Endothelial cell of hepatic sinusoid (primary cell): ENCODE measurements at regions not wholly inside any gene's neighbourhood (a gene's known extent, or its start where the extent isn't known, plus 50 kb on each side); places are given as distances from the start of the nearest gene placed in this dataset.

Experiments used
- in situ Hi-C: cut with HindIII; loops from 2 replicates; pipeline ENCODE4 v1.10.0; 2017; ENCODE audit warnings: low sequenced_read_pairs

DNA sequence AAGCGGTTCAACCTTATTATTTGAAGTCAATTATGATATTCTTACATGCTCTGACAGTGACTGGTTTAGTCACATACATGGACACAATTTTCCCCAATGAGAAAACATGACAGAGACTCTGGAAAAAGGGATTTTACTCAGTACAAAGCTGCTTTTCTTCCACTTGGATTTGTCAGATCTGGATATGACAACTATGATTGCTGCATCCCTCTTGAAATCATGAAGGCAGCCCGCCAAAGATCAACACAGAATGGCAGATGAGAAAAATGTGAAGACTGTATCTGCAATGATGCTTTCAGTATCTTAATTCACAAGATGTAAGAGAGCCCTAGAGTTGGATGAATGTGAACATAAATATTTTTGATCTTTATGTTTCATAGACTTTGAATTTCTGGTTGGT is 439.6 kb downstream of the CDH8 start:
- in situ Hi-C loops, result no loop called here

DNA sequence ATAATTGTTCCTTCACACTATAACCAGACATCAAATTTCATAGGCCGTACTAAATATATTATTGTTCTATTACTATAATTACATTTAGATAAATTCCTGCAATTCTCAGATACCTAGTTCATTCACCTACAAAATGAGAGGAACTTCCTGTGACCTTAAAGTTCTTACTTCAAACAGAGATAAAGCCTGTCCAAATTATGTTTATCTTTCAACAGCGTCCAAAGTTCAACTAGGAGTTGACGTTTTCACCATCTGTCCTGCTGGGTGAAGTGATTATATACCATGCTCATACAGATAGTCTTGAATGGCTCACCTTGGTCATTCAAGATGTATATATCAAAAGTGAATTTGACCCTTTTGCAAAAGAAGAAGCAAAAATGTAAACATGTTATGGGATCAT is 440.6 kb downstream of the CDH8 start:
- in situ Hi-C loops, result no loop called here

DNA sequence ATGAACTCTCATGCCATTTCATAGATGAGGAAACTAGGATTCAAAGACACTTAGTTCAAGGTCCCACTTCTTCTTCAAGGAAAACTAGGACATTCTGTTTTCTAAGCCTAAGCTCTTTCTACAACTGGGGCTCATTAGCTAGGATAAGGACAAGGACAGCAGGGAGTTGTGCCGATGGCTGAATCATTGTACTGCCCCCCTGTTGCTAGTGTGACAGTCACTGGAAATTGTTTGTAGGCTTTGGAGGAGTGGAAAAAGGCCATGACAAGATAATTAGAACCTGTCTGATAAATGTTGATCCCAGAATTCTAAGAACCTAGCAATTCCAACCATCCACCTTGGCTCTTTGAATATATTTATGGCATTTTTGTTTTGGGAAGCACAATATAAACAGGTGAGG is 445.7 kb downstream of the CDH8 start:
- in situ Hi-C loops, result no loop called here

DNA sequence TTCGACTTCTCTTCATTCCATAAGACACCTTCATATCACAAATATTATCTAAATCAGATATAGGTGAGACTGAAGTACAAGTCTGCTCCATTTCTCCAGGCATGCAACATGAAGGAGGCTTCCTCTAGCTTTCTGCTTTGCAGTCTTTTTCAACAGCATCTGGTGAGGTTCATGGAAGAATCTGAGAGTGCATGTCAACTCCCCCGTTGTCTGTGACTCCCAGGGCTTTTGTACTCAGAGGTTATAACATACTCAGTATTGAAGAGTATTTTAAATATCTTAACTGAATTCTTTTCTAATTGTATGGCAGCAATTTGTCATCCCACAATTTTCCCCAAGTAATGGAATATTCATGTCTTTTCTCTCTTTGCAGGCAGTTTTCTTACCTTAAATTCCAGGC is 448.7 kb downstream of the CDH8 start:
- in situ Hi-C loops, result no loop called here

DNA sequence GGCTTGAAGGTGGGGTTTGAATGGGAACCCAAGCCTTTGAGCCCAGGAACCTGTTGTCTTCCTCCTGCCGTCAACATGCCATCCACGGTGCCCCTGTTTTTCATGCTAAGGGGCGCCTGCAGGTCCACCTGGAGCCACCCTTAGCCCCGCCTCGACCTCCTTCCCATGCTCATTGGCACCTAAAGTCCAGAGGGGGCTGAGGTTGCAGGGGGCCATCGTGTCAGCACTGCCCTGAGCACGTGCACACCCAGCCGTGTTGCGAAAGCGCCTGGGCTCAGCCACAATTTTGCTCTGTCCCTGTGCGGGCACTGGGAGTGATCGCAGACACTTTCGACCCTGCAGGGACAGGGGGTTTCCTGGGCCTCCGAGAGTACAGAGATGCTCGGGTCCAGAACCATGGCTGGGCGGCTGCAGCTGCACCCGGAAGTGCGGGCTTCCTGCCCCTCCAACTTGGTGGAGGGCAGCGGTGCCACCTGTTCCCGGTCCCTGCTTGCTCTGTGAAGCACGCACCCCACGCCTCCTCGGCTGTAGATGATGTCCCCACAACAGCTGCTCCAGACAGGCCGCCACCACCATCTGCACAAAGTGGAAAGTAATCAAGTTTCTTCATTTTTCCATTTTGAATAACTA is 454.7 kb downstream of the CDH8 start:
- in situ Hi-C loops, result no loop called here

DNA sequence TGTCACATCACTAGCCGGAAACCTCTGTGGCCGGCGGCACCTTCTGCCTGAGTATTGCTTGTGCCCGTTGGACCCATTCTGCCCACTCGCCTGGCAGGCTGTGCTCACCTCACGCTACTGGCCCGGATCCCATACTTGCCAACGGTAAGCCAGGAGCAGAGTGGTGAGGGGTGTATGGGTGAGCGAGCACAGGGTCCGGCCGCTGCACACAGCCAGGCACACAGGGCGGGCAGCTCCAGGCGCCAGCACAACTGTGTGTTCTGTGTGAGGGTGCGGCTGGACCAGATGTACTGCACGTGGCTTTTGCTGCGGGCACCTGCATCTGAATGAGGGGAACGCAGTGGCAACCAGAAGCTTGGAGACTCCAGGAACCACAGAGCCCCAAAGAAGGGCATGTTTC is 455.7 kb downstream of the CDH8 start:
- in situ Hi-C loops, result no loop called here

DNA sequence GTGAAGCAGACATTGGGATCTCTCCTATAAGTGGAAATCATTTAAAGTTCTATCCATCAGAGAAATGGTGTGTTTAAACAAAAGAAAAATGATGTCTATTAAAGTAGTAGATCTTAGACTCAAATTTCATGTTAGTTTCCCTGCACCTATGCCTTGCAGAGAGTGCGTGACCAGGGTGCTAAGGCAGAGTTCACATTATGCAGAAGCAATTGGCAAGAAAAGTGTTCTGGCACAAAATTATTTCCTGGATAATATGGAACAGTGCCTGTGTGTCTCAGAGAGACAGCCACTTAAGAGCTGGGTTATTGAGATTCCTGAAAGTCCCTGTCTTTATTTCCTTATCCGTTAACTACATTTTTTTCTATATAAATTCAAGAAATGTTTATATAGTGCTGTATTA is 457.0 kb downstream of the CDH8 start:
- in situ Hi-C loops, result no loop called here

DNA sequence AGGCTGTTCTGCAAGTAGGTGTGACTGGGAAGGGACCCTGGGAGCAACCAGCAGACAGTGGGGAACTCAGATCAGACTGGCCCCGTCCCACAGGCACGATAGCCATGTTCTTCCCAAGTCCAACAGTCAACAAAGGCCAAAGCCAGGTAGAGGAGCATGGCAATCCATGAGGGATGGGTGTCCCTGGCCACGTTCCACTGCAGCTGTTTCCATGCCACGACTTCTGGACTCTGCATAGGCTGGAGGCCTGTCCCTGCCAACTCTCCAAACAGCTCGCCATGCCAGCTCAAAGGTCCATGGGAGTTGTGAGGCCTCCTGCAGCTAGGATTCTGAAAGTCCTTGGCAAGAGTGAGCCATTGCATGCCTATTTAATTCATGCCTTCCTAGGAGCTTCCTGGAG is 459.8 kb downstream of the CDH8 start:
- in situ Hi-C loops, result no loop called here

DNA sequence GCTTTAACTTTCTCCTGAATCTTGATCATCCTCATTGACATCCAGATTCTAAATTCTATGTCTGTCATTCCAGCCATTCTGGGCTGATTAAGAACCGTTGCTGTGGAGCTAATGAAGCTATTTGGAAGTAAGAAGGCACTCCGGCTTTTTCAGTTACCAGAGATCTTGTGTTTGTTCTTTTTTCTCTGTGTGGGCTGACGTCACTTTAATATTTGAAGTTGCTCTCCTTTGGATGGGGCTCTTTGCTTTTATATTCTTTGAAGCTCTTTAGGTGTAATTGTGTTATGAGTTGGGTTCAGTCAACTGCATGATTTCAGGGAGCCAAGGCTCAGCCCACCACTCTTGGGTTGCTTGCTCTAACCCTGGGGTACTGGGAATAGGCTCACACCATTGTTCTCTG is 460.6 kb downstream of the CDH8 start:
- in situ Hi-C loops, result no loop called here

DNA sequence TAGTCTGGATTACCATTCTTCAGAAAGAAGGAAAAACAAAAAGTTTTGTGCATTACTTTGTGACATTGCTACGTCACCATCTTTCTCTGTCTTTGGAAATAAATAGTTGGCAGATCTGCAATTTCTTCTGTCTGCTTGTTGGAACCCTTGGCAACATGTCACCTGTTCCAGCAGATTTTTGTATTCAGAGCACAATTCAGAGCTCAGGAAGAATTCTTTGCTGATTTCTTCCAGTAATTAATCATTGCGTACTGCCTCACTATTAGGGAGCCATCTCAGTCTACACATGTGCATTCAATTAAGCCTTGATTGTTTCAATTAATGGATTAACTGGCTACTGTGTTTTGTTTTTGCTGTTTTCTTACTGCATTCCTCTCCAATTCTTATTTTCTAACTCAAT is 467.2 kb downstream of the CDH8 start:
- in situ Hi-C loops, result no loop called here

DNA sequence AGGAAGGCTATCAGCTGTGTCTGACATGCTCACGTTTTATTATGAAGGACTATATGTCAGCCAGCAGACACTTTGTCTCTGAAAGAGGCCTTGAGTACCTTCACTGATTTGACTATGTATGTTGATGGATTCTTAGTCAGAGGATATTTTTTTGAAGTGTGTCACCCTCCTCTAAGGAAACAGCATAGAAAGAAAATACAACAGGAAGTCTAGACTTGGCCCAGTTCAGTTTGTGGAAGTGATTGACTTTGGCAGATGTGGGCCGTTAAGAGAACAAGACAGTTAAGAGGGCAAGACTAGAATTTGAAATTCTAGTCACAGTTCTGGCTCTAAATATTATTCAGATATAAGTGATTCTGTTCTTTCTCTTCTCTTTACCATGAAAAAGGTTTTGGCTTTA is 471.5 kb downstream of the CDH8 start:
- in situ Hi-C loops, result no loop called here

DNA sequence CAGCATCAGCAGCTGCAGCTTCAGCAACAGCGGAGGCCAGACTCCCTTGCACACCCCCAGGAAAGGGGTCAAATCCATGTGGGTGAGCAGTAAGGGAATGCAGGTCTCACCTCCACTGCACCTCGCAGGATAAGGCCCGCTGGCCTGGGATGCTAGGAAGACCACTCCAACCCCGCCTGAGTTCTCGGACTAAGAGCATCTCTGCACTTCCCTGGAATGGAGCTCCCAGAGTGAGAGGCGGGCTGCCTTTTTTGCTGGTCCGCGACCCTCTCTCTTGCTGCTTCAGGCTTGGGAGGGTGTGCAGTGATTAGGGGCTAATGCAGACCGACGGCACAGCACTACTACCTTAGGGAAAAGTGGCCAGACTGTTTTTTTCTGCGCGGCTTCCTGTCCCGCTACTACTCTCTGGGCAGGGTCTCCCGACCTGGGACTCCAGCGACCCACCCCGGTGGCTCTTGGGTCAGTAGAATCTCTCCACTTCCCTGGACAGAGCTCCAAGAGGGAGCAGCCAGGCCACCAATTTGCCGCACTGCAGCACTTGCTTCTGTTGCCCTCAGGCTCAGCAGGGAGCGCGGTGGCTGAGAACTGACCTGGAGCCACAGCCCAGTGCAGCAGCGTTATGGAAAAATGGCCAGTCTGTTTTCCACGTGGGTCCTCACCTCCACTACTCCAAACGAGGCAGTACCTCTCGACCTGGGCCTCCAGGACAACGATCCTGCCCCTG is 480.4 kb downstream of the CDH8 start:
- in situ Hi-C loops, result no loop called here

DNA sequence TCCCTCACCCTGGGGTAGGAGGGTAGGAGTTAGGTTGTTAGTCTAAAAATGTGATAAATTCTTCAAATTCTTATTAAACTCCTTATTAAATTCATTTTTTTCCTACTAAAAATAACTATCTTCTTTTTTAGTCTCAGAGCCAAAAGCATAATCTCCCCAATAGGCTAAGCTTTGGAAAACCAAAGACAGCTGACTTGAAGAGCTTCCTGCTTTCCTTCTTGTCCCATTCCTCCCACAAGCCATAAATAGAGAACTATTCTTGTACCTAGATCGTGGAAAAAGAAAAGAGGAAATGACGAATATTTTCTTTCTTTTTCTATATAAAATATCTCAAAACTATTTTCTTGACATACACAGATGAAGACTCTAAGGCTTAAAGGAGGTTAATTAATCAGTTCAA is 486.9 kb downstream of the CDH8 start:
- in situ Hi-C loops, result loop anchor here (5.0 kb wide), 1 partner anchor 37 kb away; no protein-coding TSS in a partner anchor

DNA sequence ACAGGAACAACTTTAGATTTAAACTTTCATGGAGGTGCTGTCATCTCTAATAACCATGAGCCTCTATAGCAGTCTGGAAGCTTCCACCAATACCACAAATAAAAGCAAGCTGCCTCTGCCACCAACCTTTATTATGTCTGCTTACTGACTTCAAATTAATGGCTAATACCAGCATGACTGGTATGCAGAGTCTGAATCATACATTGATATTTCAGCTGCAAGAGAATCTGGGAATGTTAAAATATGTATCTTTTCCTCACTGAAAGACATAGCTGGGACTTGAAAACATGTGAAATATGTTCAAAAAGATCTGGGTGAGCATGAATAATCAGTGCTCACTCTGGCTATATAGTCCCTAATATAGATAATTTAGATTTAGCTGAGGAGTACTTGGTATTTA is 488.6 kb downstream of the CDH8 start:
- in situ Hi-C loops, result loop anchor here (5.0 kb wide), 1 partner anchor 35 kb away; no protein-coding TSS in a partner anchor

DNA sequence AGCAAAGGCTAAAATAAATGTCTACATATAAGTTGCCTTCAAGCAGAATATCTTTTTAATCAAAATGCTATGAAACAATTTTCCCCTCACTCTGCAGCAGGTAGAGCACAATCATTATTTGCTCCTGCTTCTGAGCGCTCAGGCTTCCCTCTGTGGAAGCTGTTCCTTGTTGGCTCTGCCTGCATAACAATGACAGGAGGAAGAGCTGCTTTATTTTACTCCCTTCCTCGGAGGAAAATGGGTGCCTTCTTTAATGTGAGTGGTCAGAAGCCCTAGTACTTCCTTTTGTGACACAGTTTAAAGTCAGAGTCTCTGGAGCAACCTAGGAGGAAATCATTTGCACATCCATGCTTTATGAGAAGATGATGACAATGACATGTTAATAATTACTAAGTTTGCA is 492.1 kb downstream of the CDH8 start:
- in situ Hi-C loops, result no loop called here

DNA sequence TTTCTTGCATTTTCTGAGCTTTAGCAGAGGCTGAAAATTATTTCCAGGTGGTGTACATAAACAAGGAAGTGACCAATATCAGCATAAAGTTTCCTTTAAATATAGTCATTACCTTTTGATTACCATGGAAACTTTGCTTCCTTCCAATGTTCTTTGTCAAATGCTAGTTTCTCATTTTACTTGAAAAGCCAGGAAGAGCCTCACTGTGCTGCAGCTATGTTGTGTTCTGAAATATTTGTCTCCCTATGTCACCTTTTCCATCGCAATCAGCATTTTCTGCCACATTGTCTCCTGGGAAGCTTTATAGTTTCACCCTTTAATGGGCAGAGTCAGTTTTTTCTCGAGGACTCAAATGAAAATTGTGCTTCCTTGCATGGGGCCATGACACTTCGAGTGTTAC is 496.0 kb downstream of the CDH8 start:
- in situ Hi-C loops, result no loop called here

DNA sequence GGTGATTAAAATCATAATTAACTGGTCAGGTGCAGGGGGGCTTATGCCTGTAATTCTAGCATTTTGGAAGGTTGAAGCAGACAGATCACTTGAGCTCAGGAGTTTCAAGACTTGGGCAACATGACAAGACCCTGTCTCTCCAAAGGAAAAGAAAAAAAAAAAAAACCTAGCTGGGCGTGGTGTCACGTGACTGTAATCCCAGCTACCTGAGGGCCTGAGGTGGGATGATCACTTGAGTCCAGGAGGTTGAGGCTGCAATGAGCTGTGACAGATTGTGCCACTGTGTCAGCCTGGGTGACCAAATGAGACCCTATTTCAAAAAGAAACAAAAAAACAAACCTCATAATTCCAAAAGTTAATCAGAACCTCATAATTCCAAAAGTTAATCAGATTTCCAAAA is 505.5 kb downstream of the CDH8 start:
- in situ Hi-C loops, result loop anchor here (5.0 kb wide), 1 partner anchor 63 kb away; no protein-coding TSS in a partner anchor

DNA sequence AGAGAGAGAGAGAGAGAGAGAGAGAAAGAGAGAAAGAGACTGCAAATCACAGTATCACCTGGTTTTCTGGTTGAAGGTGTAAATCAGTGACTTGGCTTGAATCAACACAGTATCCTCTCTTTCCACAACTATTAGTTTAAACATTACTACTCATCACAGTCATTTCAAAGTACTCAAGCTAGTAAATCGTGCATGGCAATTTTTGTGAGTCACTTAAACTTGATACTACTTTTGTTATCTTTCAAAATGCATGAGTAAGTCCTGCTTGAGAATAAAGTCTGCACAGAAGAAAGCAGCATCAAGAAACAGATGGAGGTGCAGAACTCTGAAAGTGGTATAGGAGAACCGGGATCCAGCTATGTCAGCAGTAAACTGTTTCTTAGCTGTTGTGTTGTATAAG is 535.4 kb downstream of the CDH8 start:
- in situ Hi-C loops, result no loop called here

DNA sequence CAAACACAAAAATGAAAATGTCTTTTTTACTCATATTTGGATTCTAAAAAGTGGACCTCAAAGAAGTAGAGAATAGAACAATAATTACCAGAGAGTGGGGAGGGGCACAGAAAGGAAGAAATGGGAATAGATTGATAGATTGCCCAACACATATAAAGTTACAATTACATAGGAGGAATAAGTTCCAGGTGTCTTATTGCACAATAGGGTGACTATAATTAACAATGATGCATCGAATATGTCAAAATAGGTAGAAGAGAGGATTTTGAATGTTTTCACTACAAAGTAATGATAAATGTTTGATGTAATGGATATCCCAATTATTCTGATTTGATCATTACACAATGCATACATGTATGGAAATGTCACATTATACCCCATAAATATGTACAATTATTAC is 556.0 kb downstream of the CDH8 start:
- in situ Hi-C loops, result no loop called here

DNA sequence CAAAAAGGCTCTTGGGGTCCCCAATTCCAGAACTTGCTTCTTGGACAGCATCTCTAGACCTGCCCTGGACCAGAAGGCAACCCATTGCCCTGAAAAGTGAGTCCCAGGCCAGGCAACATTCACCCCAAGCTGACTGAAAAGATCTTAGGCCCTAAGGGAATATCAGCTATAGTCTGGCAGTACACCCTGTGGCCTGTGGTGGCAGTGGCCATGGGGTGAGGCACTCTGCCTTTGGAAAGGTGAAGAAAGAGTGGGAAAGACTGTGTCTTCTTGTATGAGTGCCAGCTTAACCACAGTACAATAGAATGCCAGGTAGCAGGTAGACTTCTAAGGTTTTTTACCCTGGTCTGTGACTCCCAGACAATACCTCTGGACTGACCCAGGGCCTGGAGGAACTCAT is 564.5 kb downstream of the CDH8 start:
- in situ Hi-C loops, result no loop called here

DNA sequence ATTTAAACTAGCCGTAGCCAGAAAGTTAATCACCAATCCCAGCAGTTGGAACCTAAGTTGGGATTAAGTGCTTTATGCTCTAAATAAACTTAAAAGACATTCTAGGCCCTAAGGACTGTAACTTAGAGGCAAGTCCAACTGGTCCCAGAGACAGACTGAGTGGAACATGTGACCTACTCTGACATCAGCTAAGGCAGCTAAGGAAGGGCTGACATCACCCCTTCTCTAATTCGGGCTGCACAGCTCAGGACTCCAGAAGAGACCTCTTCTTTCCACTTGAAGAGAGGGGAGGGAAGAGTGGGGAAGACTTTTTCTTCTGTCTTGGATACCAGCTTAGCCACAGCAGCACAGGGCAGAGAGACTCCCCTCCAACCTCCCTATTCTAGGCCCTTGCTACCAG is 565.2 kb downstream of the CDH8 start:
- in situ Hi-C loops, result no loop called here

DNA sequence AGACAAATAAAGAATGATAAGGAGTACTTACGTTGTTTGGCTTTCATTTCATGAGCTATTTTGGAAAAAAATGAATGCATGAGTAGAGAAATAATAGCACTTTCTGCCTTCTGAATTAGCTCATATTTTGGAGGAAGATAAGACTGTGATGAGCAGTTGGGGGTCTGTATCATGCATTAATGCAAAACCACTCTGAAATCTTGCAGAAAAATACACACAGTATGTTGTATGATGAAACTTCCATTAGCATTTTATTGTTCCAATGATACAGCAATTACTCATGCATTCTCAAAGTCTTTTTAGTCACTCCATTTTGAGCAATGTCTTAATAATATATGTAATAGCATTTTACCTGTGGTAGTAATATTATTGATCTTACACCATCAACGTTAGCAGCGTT is 571.0 kb downstream of the CDH8 start:
- in situ Hi-C loops, result loop anchor here (5.0 kb wide), 1 partner anchor 67 kb away; no protein-coding TSS in a partner anchor

DNA sequence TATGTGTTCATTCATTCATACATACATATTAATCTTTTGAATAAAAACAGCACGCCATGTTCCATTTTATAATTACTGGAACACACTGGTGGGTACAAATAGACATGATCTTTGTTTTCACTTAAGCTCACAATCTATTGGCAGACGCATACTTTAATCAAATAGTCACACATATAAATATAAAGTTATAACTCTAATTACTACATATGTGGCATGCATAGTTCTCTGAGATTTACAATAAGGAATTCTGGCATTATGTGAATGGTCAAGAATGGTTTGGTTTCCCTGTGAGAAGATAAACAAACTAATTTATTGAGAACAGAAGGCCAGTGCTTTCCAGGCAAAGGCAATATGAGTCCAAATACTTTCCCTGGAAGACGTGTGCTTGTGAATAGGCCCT is 576.2 kb downstream of the CDH8 start:
- in situ Hi-C loops, result no loop called here
